GM18907 (cell line): ENCODE measurements at regions not wholly inside any gene's neighbourhood (a gene's known extent, or its start where the extent isn't known, plus 50 kb on each side); places are given as distances from the start of the nearest gene placed in this dataset.
A peak's percentile ranks its signal among the peaks of the same experiment; 100 is the strongest.

Experiments
- ATAC-seq: cut with Tn5 transposase; IDR thresholded peaks from one replicate; pipeline ENCODE4 v1.9.1; 2021; ENCODE audit warnings: mild to moderate bottlenecking, moderate library complexity; ENCODE audit not compliant: unreplicated experiment

- no peak for ATAC-seq
These were observed 105.4 kb upstream of the KCNK2 start for GRCh38 chr1:214977110-214977509.

- no peak for ATAC-seq
These were observed 104.7 kb upstream of the KCNK2 start for GRCh38 chr1:214977700-214978374.

DNA sequence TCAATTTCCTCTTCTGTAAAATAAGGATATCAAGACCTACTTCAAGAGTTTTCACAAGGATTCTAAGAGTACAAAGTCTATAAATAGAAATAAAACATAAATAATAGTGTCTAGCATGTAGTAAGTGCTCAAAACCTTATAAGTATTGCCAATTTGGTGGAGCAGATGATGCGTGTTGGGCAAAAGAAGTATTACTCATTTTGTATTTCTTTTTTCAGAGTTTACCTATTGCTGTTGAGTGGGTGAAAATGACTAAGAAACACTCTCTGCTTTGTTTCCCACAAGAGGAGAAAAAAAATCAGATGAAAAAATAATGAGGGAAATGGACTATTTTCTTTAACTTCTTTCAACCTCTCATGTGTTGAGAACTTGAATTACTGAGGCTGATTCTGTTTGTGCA is 103.3 kb upstream of the KCNK2 start:
- no peak for ATAC-seq

DNA sequence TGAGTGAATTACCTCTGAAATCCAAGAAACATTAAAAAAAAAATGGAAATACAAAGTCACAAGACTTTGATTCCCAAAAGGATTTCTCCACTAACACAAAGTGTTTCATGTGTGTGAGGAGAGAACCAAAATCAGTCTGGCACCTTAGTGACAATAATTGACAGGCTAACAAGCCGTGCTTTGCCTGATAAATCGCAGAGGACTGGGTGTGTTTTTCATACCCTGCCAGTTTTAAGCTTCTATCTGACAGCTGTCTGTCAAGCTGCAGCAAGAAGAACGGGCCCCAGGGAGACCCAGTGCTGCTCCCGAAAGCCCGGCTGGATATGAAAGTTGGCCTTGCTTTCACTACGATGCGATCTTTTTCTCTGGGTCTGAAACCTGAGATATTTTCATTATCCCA is 101.6 kb upstream of the KCNK2 start:
- no peak for ATAC-seq

DNA sequence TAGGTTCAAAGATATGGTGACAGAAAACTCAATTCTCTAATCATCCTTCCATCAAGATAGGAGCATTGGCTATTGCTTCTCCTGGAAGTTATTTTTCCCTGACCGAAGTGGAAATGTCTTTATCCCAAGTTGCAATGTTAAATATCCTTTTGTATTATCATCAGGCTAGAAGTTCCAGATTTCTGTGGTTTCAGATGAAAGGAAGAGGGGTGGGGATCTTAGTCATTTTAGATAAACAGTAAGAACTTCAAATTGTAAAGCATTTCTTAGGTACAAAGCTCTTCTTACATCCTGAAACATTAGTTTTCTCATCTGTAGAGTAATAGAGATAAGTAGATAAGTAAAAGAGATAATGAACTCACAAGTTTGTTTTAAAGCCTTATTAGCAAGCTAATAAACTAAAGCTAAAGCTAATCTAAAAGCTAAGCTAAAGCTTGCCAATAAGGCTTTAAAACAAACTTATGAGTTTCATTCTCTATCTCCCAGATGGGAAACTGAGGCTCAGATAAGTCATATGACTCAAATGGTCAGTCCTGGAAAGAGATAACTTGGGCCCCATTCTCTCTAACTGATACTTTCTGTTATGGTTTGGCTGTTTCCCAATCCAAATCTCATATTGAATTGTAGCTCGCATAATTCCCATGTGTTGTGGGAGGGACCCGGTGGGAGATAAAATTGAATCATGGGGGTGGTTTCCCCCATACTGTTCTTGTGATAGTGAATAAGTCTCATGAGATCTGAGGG is 99.2 kb upstream of the KCNK2 start:
- ATAC-seq: no peak

DNA sequence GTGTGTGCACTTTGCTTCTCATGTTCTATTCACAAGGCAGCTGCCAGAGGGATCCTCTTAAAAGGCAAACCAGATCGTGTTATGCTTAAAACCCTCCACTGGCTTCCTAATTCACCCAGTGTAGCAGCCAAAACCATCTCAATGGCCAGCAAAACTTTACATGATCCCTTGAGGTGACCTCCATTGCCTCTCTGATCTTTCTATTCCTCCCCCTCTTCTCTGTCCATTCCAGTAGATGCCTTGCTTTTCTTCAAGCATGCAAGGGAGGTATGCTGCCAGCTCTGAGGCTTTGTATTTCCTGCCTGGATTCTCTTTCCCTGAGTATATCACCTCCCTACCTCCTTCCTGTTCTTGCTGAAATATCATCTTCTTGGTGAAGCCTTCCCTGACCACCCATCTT is 93.2 kb upstream of the KCNK2 start:
- no peak for ATAC-seq

- no peak for ATAC-seq
These were observed 91.9 kb upstream of the KCNK2 start for GRCh38 chr1:214990619-214991018.

DNA sequence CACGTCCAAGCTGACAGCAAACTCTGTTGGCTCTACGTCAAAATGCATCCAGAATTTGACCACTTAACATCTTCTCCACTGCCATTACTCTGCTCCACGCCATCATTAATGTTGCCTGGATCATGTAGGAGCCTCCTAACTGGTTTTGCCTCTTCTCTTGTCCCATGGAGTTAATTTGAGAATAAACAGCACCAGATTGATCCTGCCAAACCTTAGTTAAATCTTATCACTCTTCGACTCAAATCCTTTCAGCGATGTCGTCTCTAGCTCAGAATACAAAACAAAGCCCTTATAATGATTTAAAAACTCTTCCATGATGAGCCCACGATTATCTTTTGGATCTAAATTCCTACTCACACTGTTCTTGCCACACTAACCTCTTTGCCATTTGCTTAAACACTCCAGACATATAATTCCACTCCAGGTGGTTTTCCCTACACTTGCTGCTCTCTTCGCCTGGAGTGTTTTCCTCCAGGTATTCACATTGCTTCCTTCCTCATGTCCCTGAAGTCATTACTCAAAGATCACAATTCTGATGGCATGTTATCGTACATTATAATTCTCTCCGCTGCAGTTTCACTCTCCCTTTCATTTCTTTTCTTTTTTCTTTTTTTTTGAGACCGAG is 90.7 kb upstream of the KCNK2 start:
- ATAC-seq: no peak

- no peak for ATAC-seq
These were observed 89.1 kb upstream of the KCNK2 start for GRCh38 chr1:214993419-214993818.

DNA sequence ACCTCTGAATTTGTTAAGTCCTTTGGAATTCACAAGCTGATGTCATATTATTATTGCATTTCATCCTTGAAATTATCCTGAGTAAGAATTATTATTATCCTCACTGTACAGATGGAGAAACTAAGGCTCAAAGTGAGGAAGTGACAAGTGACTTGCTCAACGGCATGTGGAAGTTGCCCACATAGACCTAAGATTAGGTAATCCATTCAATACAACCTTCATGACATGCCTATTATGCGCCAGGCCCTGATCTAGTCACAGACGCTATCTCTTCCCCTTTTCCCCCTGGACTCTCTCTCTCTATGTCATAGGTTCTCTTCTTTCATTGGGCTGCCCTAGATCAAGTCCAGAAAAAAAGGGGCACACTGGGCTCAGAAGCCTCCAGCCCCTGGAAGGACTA is 84.9 kb upstream of the KCNK2 start:
- no peak for ATAC-seq

DNA sequence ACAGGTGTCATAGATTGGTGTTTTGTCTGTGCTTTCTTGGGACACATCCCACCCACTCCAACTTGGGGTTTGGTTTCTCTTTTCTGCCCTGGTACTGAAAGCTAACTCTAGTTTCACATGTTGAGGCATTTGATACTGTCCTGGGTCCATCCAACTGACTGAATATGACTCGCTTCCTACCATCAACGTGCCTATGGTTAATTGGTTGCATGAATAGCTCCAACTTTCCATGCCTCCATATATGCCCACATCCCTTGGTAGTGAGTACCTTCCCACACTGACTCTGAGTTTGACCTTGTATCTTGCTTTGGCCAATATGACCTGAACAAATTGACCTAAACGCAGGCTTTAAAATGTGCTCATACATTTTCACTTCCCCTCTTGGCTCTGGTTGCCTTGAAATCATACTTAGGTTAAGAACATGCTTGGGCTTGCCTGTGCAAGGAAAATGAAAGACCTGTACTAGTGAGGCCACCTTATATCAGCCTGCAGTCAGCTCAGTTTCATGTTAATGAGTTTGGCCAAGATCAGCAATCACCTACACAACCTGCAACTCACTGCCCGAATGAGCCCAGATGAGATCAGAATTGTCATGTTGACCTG is 81.0 kb upstream of the KCNK2 start:
- peak; percentile 98 for ATAC-seq

GRCh38 chr1:215002471-215002870 is 80.1 kb upstream of the KCNK2 start:
- ATAC-seq: no peak

GRCh38 chr1:215003686-215004085 is 78.9 kb upstream of the KCNK2 start:
- no peak for ATAC-seq

- no peak for ATAC-seq
These were observed 78.3 kb upstream of the KCNK2 start for GRCh38 chr1:215004121-215004827.

DNA sequence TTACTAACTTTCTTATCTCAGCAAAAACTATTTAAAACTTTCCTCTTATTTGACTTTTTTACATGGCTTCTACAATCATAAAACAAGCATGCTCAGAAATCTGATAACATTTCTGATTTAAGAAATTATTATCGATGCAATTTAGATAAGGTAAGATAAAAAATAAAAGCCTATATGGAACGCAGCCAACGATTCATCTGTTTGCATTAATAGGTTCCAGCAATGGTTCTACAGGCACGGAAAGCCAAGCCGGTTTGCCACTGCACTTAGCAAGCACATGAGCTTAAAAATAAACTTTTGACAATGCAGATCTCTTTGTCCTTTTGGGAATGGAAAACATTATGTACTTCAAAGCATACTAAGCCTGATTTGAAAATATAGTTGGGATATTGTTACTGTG is 77.5 kb upstream of the KCNK2 start:
- no peak for ATAC-seq

- ATAC-seq: no peak
These were observed 76.7 kb upstream of the KCNK2 start for GRCh38 chr1:215005656-215006345.

DNA sequence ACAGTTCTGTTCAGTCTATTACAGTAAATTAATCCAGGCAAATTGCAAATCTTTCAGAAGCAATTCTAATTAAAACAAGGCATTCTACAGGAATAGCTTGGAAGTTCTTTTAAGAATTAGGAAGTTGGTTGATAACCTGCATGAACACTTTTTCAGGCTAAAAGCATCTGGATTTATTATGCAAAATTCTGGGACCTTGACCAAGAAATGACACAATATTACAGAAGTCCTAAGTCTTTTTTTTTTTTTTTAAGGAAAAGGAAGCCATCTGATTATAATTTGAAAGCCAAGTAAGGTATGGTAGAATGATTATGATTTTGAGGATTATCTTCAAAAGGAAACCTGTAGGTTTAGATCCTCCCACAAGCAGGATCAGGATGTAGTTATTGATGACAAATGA is 74.7 kb upstream of the KCNK2 start:
- no peak for ATAC-seq

DNA sequence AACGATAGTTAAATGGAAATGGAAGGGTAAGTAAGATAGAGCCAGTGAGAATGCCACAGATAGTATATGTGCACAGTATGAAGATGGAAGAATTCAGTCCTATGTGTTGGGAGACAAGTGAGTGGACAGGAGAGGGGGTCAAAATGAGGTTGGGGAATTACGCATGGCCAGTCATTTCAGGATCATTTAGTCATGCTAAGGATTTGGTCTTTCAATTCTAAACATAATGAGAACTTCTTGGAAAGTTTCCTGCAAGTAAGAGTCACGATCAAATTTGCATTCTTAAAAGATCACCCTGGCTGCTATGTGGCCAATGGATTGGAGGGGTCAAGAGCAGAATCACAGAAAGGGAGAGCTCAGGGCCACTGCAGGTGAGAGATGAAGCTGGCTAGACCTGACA is 64.0 kb upstream of the KCNK2 start:
- ATAC-seq: no peak

GRCh38 chr1:215022204-215022603 is 60.3 kb upstream of the KCNK2 start:
- ATAC-seq: no peak

DNA sequence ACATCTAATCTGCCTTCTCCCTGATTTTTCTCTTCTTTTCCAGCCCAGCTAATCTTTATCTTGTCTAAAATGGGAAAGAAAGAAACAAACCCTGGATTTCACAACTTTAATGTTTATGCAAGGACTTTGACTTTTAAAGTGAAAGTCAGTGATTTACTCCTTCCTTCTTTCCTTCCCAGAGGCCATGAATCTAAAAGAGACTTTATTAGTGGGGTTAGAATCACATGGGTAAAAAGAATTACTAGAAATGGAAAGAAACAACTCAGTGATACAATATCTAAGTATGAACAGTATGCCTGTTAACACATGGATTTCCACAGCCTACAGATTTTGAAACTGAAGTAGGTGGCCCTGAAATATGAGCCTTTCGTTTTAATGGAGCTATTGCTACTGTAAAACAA is 59.8 kb upstream of the KCNK2 start:
- no peak for ATAC-seq
